ENCODE measurements at regions not wholly inside any gene's neighbourhood (a gene's known extent, or its start where the extent isn't known, plus 50 kb on each side); places are given as distances from the start of the nearest gene placed in this dataset.
"Not testable (repeated sequence)": the region's sequence is repeated elsewhere in the genome, so short reads cannot be mapped to it uniquely, and the experiment has no call there.

DNA sequence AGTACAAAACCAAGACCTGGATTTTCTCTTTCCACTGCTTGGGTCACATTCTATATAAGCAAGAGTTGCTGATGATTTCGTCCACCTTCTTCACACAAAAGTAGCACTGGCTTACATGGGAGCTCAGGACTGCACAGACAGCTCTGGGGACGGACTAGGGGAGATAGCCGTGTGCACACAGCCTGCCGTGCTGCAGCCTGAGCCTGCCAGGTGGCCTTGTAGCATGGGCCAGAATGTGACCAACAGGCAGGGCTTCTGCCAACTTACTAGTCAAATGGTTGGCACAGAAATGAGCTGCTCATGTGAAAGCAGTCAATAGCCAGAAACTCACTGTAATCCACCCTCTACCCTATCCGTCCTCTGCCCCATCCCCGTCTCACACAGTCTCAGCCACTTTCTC is 299.0 kb downstream of the ANAPC1 start:
- not testable (repeated sequence) for H3K27me3 ChIP-seq (ENCODE audit: control insufficient read depth, insufficient read depth, low read length); H2AFZ ChIP-seq (ENCODE audit: low read length); H3K9ac ChIP-seq (ENCODE audit: insufficient read depth, low read length); H4K20me1 ChIP-seq (ENCODE audit: control insufficient read depth, extremely low read depth, insufficient read depth, low read length); DNase-seq (ENCODE audit: low read depth in 2 of 2); H3K36me3 ChIP-seq (ENCODE audit: control insufficient read depth, insufficient read depth, low read length); H3K4me1 ChIP-seq (ENCODE audit: control insufficient read depth, extremely low read depth, insufficient read depth, low read length); H3K4me3 ChIP-seq (replicated peaks in 1 of 4; ENCODE audit: control extremely low read depth in 1 of 4, insufficient read depth in 1 of 4, low read depth in 3 of 4, low read length in 4 of 4); H3K27ac ChIP-seq (ENCODE audit: insufficient read depth, low read length); H3K4me2 ChIP-seq (ENCODE audit: extremely low read depth, insufficient read depth, low read length); H3K9me3 ChIP-seq (ENCODE audit: control insufficient read depth, insufficient read depth, low read depth, low read length); H3K79me2 ChIP-seq (ENCODE audit: control insufficient read depth, insufficient read depth, low read length)

DNA sequence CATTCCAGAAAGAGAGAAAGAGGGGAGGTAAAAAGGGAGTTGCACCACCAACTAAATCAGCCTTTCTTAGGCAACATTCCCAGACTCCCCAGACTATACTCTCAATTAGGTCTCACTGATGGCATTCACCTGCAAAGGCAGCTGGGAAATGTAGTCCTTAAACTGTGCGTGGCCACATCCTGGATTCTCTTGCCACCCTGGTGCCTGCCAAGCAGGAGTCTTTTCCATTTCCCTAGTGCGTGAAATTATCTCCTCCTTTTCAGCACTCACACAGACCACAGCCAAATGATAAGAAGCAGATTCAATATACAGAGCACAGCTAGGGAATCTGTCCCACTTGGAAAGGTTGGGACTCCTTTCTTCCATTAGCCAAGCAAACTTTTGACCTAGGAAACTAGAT is 298.0 kb downstream of the ANAPC1 start:
- not testable (repeated sequence) for H2AFZ ChIP-seq (ENCODE audit: low read length); DNase-seq (ENCODE audit: low read depth in 2 of 2)

DNA sequence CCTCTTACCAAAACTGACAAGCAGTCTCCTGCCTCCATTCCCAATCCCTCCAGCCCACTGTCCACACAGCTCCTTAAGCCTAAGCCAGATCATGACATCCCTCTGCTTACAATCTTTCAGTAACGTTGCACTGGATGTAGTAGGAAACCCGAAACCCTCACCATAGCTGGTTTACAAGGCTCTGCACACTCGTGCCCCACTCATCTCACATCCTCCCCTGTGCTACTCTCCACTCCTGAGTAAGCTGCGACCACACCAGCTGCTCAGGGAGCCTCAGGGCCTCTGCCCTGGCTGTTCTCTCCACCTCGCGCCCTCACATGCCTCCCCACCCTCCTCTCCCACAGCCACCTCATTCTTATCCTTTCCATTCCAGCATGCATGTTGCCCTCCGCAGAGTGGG is 288.9 kb downstream of the ANAPC1 start:
- H3K4me3 ChIP-seq (replicated peaks in 1 of 4; ENCODE audit: control extremely low read depth in 1 of 4, insufficient read depth in 1 of 4, low read depth in 3 of 4, low read length in 4 of 4); H3K79me2 ChIP-seq (ENCODE audit: control insufficient read depth, insufficient read depth, low read length); H2AFZ ChIP-seq (ENCODE audit: low read length); H3K9ac ChIP-seq (ENCODE audit: insufficient read depth, low read length); H3K27me3 ChIP-seq (ENCODE audit: control insufficient read depth, insufficient read depth, low read length); DNase-seq (ENCODE audit: low read depth in 2 of 2); H3K4me1 ChIP-seq (ENCODE audit: control insufficient read depth, extremely low read depth, insufficient read depth, low read length); H4K20me1 ChIP-seq (ENCODE audit: control insufficient read depth, extremely low read depth, insufficient read depth, low read length); H3K9me3 ChIP-seq (ENCODE audit: control insufficient read depth, insufficient read depth, low read depth, low read length); H3K36me3 ChIP-seq (ENCODE audit: control insufficient read depth, insufficient read depth, low read length); H3K27ac ChIP-seq (ENCODE audit: insufficient read depth, low read length); H3K4me2 ChIP-seq (ENCODE audit: extremely low read depth, insufficient read depth, low read length): not testable (repeated sequence)

More for the DNA sequence above, 298.0 kb downstream of the ANAPC1 start:
- not testable (repeated sequence) for H3K27me3 ChIP-seq (ENCODE audit: control insufficient read depth, insufficient read depth, low read length); H3K36me3 ChIP-seq (ENCODE audit: control insufficient read depth, insufficient read depth, low read length); H3K4me2 ChIP-seq (ENCODE audit: extremely low read depth, insufficient read depth, low read length); H3K27ac ChIP-seq (ENCODE audit: insufficient read depth, low read length); H3K79me2 ChIP-seq (ENCODE audit: control insufficient read depth, insufficient read depth, low read length); H4K20me1 ChIP-seq (ENCODE audit: control insufficient read depth, extremely low read depth, insufficient read depth, low read length); H3K9me3 ChIP-seq (ENCODE audit: control insufficient read depth, insufficient read depth, low read depth, low read length); H3K4me1 ChIP-seq (ENCODE audit: control insufficient read depth, extremely low read depth, insufficient read depth, low read length); H3K4me3 ChIP-seq (replicated peaks in 1 of 4; ENCODE audit: control extremely low read depth in 1 of 4, insufficient read depth in 1 of 4, low read depth in 3 of 4, low read length in 4 of 4); H3K9ac ChIP-seq (ENCODE audit: insufficient read depth, low read length)

DNA sequence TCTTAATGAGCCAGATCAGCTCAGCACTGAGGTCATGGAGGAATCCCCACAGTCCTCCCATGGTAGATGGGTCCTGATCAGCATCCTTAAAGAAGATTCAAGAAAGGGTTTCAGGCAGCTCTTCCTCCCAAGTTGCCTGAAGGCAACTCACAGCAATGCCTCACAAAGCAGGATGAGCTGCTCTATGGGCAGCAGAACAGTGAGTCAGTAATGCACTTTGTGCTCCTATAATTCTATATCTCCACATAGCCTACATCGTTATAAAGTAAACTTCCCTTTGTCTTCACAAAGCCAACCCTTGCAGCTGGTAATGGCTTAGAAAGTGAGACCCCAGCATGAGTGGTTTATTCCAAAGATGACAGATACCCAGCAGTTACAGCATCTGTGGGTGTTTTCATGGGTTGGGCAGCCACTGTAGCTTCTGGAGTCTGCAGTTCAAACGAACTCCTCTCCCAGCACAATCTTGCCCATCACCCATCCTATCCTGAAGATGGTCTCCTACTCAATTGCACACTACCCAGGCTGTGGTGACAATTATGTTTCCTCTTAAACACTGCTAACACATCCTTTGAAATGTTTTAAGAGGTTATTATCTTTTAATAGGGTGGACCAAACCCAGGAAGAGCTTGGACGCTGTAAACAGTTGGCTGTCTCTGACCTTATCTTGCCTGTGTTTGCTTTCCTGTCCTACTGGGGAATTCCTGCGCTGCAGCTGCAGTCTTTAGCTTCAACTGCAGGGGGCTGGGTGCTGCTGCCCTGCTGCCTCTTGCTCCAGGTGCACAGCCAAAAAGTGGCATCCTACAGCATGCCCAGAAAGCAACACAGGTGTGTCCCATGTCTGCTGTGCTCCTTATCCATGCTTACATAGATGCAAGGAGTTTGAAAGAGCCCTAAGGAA is 286.9 kb downstream of the ANAPC1 start:
- not testable (repeated sequence) for DNase-seq (ENCODE audit: low read depth in 2 of 2); H3K27ac ChIP-seq (ENCODE audit: insufficient read depth, low read length); H3K36me3 ChIP-seq (ENCODE audit: control insufficient read depth, insufficient read depth, low read length); H3K79me2 ChIP-seq (ENCODE audit: control insufficient read depth, insufficient read depth, low read length); H3K27me3 ChIP-seq (ENCODE audit: control insufficient read depth, insufficient read depth, low read length); H3K9me3 ChIP-seq (ENCODE audit: control insufficient read depth, insufficient read depth, low read depth, low read length); H2AFZ ChIP-seq (ENCODE audit: low read length); H3K4me3 ChIP-seq (replicated peaks in 1 of 4; ENCODE audit: control extremely low read depth in 1 of 4, insufficient read depth in 1 of 4, low read depth in 3 of 4, low read length in 4 of 4); H4K20me1 ChIP-seq (ENCODE audit: control insufficient read depth, extremely low read depth, insufficient read depth, low read length); H3K4me1 ChIP-seq (ENCODE audit: control insufficient read depth, extremely low read depth, insufficient read depth, low read length); H3K9ac ChIP-seq (ENCODE audit: insufficient read depth, low read length); H3K4me2 ChIP-seq (ENCODE audit: extremely low read depth, insufficient read depth, low read length)

DNA sequence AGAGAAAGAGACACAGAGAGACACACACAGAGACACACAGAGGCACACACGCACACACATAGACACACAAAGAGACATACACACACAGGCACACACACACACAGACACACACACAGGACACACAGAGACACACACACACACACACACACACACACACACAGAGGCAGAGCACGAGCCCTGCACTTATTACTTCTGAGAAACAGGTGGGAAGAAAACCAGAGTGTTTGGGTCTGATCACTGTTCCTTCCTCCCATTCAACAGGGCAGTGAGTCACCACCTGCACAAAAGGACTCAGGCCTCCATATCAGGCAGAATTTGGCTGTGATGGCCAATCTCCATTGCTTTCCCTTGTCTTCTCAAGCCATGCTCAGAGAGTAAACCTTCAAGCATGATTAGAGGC is 285.0 kb downstream of the ANAPC1 start:
- DNase-seq (ENCODE audit: low read depth in 2 of 2); H3K4me3 ChIP-seq (replicated peaks in 1 of 4; ENCODE audit: control extremely low read depth in 1 of 4, insufficient read depth in 1 of 4, low read depth in 3 of 4, low read length in 4 of 4); H3K36me3 ChIP-seq (ENCODE audit: control insufficient read depth, insufficient read depth, low read length); H3K4me1 ChIP-seq (ENCODE audit: control insufficient read depth, extremely low read depth, insufficient read depth, low read length); H3K79me2 ChIP-seq (ENCODE audit: control insufficient read depth, insufficient read depth, low read length); H3K4me2 ChIP-seq (ENCODE audit: extremely low read depth, insufficient read depth, low read length); H3K9me3 ChIP-seq (ENCODE audit: control insufficient read depth, insufficient read depth, low read depth, low read length); H3K27ac ChIP-seq (ENCODE audit: insufficient read depth, low read length); H2AFZ ChIP-seq (ENCODE audit: low read length); H3K27me3 ChIP-seq (ENCODE audit: control insufficient read depth, insufficient read depth, low read length); H3K9ac ChIP-seq (ENCODE audit: insufficient read depth, low read length); H4K20me1 ChIP-seq (ENCODE audit: control insufficient read depth, extremely low read depth, insufficient read depth, low read length): not testable (repeated sequence)

DNA sequence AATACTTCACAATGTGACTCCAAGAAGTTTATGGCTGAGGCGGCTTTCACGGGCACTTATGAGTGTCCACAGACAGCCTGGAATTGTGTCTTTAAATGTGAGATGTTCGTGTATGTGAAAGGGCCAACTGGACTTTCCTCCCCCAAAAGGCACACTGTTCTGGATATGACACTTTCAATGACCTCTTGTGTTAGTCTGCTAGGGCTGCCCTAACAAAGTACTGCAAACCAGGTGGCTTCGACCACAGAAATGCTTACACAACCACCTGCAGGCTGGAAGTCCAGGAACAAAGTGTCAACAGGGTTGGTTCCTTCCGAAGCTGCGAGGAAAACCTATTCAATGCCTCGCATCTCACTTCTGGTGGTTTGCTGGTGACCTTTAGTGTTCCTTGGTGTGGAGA is 281.7 kb downstream of the ANAPC1 start:
- not testable (repeated sequence) for H3K4me3 ChIP-seq (replicated peaks in 1 of 4; ENCODE audit: control extremely low read depth in 1 of 4, insufficient read depth in 1 of 4, low read depth in 3 of 4, low read length in 4 of 4); H3K36me3 ChIP-seq (ENCODE audit: control insufficient read depth, insufficient read depth, low read length); H4K20me1 ChIP-seq (ENCODE audit: control insufficient read depth, extremely low read depth, insufficient read depth, low read length); H3K4me2 ChIP-seq (ENCODE audit: extremely low read depth, insufficient read depth, low read length); H3K4me1 ChIP-seq (ENCODE audit: control insufficient read depth, extremely low read depth, insufficient read depth, low read length); H3K9me3 ChIP-seq (ENCODE audit: control insufficient read depth, insufficient read depth, low read depth, low read length); H3K79me2 ChIP-seq (ENCODE audit: control insufficient read depth, insufficient read depth, low read length); H3K27ac ChIP-seq (ENCODE audit: insufficient read depth, low read length); H3K9ac ChIP-seq (ENCODE audit: insufficient read depth, low read length); DNase-seq (ENCODE audit: low read depth in 2 of 2); H3K27me3 ChIP-seq (ENCODE audit: control insufficient read depth, insufficient read depth, low read length); H2AFZ ChIP-seq (ENCODE audit: low read length)

DNA sequence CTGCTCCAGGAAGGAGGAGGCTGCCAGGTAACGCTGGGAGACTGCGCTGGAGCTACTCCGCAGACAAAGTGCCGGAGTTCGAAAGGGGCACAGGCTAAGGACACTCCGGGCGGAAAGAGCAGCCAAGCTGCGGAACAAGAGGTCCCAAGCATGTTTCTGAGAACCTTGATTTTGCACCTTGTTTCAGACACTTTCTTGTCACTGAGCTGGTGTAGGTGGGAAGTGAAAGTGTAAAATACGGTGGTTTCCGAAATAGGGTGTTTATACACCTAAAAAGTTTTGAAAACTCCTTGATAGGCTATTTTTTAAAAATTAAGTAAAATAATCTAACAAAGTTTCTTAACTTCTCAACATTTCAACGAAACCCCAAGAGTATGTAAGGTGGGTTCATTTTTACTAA is 278.2 kb downstream of the ANAPC1 start:
- not testable (repeated sequence) for H3K4me2 ChIP-seq (ENCODE audit: extremely low read depth, insufficient read depth, low read length); H3K27me3 ChIP-seq (ENCODE audit: control insufficient read depth, insufficient read depth, low read length); H3K9ac ChIP-seq (ENCODE audit: insufficient read depth, low read length); DNase-seq (ENCODE audit: low read depth in 2 of 2); H4K20me1 ChIP-seq (ENCODE audit: control insufficient read depth, extremely low read depth, insufficient read depth, low read length); H3K27ac ChIP-seq (ENCODE audit: insufficient read depth, low read length); H3K36me3 ChIP-seq (ENCODE audit: control insufficient read depth, insufficient read depth, low read length); H3K79me2 ChIP-seq (ENCODE audit: control insufficient read depth, insufficient read depth, low read length); H3K4me1 ChIP-seq (ENCODE audit: control insufficient read depth, extremely low read depth, insufficient read depth, low read length); H3K9me3 ChIP-seq (ENCODE audit: control insufficient read depth, insufficient read depth, low read depth, low read length); H2AFZ ChIP-seq (ENCODE audit: low read length); H3K4me3 ChIP-seq (replicated peaks in 1 of 4; ENCODE audit: control extremely low read depth in 1 of 4, insufficient read depth in 1 of 4, low read depth in 3 of 4, low read length in 4 of 4)
